Choroid plexus epithelial cell (primary cell): ENCODE measurements at regions not wholly inside any gene's neighbourhood (a gene's known extent, or its start where the extent isn't known, plus 50 kb on each side); places are given as distances from the start of the nearest gene placed in this dataset.
"Not testable (repeated sequence)": the region's sequence is repeated elsewhere in the genome, so short reads cannot be mapped to it uniquely, and the experiment has no call there.

Source experiments
- DNase-seq: peaks from one replicate; pipeline ENCODE4 v3.0.0-alpha.2; 2010; ENCODE audit warnings: low read depth
- H3K4me3 ChIP-seq: 2 replicates; pipeline ENCODE4 v1.5.1; 2011; ENCODE audit warnings: low read depth, mild to moderate bottlenecking, control low read depth, low read length, moderate library complexity
- TF ChIP-seq, protein P1 (sequence below): conservative IDR thresholded peaks from 2 replicates; pipeline ENCODE4 v1.5.1; 2011; ENCODE audit warnings: low read depth, mild to moderate bottlenecking, control low read depth, inconsistent platforms, low read length, moderate library complexity

DNA sequence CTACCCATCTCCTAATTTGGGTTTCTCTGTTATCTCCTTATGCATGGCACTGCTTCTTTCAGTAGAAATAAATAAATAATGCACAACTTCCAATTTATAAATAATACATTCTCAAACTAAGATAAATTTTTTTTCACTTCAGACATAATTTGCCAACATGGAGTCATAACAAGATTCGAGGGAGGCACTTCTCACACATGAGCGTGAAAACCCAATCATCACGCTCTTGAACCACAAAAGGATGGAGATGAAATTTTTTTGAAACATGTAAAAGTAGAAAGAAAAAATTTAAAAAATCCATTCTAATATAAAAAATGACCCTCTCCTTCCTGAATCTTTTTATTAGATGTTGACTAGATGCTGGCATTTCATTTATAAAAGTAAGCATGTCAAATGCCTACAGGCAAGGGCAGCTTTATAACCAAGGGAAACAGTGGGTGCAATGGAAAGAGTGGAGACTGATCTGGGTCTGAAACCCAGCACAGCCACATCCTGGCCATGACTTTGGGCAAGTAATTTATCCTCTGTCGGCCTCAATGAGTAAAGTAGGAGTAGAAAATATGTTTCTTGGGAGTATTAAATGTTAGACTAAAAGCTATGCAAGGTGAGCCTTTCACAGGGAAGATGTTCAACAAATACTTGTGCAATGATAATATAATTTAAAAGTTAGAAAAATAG is 185.0 kb downstream of the STK31 start:
- TF ChIP-seq, protein P1, sequence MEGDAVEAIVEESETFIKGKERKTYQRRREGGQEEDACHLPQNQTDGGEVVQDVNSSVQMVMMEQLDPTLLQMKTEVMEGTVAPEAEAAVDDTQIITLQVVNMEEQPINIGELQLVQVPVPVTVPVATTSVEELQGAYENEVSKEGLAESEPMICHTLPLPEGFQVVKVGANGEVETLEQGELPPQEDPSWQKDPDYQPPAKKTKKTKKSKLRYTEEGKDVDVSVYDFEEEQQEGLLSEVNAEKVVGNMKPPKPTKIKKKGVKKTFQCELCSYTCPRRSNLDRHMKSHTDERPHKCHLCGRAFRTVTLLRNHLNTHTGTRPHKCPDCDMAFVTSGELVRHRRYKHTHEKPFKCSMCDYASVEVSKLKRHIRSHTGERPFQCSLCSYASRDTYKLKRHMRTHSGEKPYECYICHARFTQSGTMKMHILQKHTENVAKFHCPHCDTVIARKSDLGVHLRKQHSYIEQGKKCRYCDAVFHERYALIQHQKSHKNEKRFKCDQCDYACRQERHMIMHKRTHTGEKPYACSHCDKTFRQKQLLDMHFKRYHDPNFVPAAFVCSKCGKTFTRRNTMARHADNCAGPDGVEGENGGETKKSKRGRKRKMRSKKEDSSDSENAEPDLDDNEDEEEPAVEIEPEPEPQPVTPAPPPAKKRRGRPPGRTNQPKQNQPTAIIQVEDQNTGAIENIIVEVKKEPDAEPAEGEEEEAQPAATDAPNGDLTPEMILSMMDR = no peak
- H3K4me3 ChIP-seq = no peak overlapping the region
- no peak for DNase-seq

DNA sequence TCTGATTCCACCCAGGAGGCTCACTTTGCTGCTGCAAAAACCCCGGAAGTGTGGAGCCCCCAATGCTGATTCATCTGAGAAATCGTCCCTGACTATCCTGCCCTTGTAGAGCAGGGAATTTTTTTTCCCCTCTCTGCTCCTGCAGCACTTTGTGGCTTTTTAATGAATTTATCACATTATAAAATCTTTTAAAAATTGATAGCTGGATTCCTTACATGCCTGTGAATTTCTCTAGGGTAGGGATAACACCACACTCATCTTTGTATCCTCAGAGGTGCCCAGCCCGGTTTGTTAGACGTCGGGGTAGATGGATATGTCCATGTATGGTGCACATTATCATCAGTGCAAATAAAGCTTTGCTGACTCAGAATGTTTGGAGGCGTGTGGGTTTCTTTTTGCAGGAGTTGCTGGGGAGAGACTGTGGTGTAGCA is 185.7 kb downstream of the STK31 start:
- H3K4me3 ChIP-seq = no peak overlapping the region
- no peak for DNase-seq
- TF ChIP-seq, protein P1 = no peak

DNA sequence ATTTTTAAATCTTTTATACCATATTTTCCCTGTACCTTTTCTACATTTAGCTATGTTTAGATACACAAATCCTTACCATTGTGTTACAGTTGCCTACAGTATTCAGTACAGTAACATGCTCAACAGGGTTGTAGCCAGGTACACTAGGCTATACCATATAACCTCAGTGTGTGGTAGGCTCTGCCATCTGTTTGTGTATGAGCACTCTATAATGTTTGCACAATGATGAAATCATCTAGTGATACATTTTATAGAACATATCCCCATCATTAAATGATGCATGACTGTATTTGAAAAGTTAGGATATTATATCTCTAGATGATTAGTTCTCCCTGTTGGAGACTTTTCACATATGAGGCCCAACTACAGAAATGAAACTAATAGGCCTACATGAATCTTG is 188.6 kb downstream of the STK31 start:
- DNase-seq = no peak
- TF ChIP-seq, protein P1 = no peak
- no peak overlapping the region for H3K4me3 ChIP-seq

DNA sequence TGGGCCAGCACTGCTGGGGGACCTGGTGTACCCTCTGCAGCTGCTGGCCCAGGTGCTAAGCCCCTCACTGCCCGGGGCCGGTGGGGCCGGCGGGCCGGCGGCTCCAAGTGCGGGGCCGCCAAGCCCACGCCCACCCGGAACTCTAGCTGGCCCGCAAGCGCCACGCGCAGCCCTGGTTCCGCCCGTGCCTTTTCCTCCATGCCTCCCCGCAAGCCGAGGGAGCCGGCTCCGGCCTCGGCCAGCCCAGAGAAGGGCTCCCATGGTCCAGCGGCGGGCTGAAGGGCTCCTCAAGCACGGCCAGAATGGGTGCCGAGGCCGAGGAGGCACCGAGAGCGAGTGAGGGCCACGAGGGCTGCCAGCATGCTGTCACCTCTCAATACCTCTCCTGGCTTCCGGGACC is 194.9 kb downstream of the STK31 start:
- H3K4me3 ChIP-seq, DNase-seq: not testable (repeated sequence)

DNA sequence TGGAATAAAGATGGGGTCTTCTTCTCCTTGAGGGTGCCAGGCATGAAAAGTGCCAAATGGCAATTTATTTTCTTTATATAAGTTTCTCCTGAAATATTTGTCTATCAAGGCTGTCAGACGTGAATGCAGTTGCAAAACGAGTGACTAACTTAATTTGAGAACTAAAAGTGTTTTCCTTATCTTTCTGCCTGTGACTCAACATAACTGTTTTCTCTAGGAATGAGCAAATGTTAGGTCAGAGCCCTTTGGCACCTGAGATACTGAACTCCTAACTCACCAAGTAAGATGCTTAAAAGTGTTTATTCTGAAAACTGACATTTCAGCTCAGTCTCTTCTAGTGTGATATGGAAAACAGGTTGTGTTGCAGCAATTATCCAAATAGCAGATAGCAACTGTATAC is 197.0 kb downstream of the STK31 start:
- no peak overlapping the region for H3K4me3 ChIP-seq
- peak; percentile 10 for DNase-seq
- TF ChIP-seq, protein P1 = no peak

DNA sequence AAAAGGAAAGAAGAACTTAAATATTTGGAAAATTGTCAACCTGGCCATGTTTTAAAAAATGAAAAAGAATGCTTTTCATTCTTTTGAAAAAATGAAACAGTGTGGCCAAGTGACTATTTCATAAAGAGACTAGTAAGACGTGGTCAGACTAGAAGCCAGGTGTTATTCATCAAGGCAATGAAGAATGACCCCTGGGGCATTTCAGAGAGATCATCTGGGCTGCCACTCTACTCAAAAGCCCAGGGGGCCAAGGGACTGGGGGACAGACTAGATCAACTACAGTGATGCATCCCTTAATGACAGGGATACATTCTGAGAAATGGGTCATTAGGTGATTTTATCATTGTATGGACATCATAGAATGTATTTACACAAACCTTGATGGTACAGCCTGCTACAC is 199.4 kb downstream of the STK31 start:
- TF ChIP-seq, protein P1 = no peak
- no peak for DNase-seq
- no peak overlapping the region for H3K4me3 ChIP-seq

DNA sequence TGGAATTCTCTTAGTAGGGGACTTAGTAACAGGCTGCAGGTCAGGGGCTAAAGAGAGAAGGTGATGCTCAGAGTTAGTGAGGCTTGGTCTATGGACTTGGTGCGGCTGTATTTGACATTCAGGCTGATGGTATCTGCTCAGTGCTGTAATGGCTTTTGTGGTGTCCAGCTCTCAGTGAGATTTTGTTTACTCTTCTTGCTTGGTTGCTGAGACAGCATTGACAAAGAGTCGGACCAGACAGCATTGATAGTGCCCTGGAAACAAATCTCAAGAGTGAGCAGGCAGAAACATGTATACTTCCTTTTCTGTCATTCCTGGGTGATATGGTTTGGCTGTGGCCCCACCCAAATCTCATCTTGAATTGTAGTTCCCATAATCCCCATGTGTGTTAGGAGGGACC is 202.0 kb downstream of the STK31 start:
- H3K4me3 ChIP-seq = no peak overlapping the region
- TF ChIP-seq, protein P1 = no peak
- DNase-seq = no peak

DNA sequence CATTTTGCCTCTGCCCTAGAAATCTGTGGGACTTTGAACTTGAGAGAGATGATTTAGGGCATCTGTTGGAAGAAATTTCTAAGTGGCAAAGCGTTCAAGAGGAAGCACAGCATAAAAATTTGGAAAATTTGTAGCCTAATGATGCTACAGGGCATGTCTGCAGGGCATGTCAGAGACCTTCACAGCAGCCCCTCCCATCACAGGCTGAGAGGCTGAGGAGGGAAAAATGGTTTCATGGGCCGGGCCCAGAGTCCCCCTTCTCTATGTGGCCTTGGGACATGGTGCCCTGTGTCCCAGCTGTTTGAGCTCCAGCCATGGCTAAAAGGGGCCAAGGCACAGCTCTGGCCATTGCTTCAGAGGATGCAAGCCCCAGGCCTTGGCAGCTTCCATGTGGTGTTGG is 203.0 kb downstream of the STK31 start:
- TF ChIP-seq, protein P1 = no peak
- H3K4me3 ChIP-seq = no peak overlapping the region
- no peak for DNase-seq
